CD4-positive, alpha-beta T cell (primary cell): ENCODE measurements at regions not wholly inside any gene's neighbourhood (a gene's known extent, or its start where the extent isn't known, plus 50 kb on each side); places are given as distances from the start of the nearest gene placed in this dataset.

ENCODE experiments used
- ATAC-seq: fragments of 200-7000 bp; cut with Tn5 transposase; one replicate; pipeline ENCODE4 v1.10.0; 2022; ENCODE audit warnings: mild to moderate bottlenecking; ENCODE audit not compliant: poor library complexity
- CTCF ChIA-PET: fragments of 350-600 bp; sonication (Branson Sonifier 250); formaldehyde crosslinking; loops from one replicate; lab custom pipeline; 2021; ENCODE audit warnings: antibody characterized with exemption, inconsistent platforms; lab: Charles Lee
- POLR2A ChIA-PET: fragments of 350-600 bp; sonication (Branson Sonifier 250); formaldehyde crosslinking; loops from one replicate; lab custom pipeline; 2021; ENCODE audit warnings: antibody characterized with exemption, inconsistent platforms; lab: Charles Lee
- DNase-seq, 14 experiments: peaks; one replicate each; pipeline ENCODE4 v3.0.0-alpha.2; 2013 to 2020; ENCODE audit warnings: mixed read lengths in 2 of 14
- H3K27ac ChIP-seq, 2 donors: one replicate each; pipeline versions ENCODE4 v1.5.1 to v1.7.0; 2013; ENCODE audit warnings: low read length in 2 of 2, low read depth in 1 of 2, mild to moderate bottlenecking in 1 of 2
- H3K27me3 ChIP-seq, 2 experiments: 1 replicate in 1 of 2; 2 replicates in 1 of 2; pipeline versions ENCODE4 v1.6.1 to v1.7.0; 2013; ENCODE audit warnings: low read length in 2 of 2, control low read depth in 1 of 2, mild to moderate bottlenecking in 1 of 2, moderate library complexity in 1 of 2; ENCODE audit not compliant: insufficient read depth in 2 of 2, control insufficient read depth in 1 of 2
- H3K36me3 ChIP-seq: one replicate; pipeline ENCODE4 v1.6.1; 2013; ENCODE audit warnings: low read length, control low read depth; ENCODE audit not compliant: insufficient read depth
- H3K4me1 ChIP-seq: one replicate; pipeline ENCODE4 v1.6.1; 2013; ENCODE audit warnings: low read length, control low read depth; ENCODE audit not compliant: insufficient read depth
- H3K4me3 ChIP-seq: one replicate; pipeline ENCODE4 v1.5.1; 2013; ENCODE audit warnings: mild to moderate bottlenecking, low read length, moderate library complexity
- H3K9me3 ChIP-seq, 2 experiments: 1 replicate in 1 of 2; 2 replicates in 1 of 2; pipeline versions ENCODE4 v1.6.1 to v1.7.0; 2013; ENCODE audit warnings: low read length in 2 of 2, mild to moderate bottlenecking in 2 of 2, control low read depth in 1 of 2, moderate library complexity in 1 of 2; ENCODE audit not compliant: control insufficient read depth in 1 of 2, insufficient read depth in 1 of 2
- H3K27ac Mint-ChIP-seq: one replicate; pipeline ENCODE4 v1.8.0; 2020; ENCODE audit warnings: mixed read lengths
- H3K27me3 Mint-ChIP-seq: one replicate; pipeline ENCODE4 v1.8.0; 2021; ENCODE audit warnings: mixed read lengths
- H3K36me3 Mint-ChIP-seq: one replicate; pipeline ENCODE4 v1.8.0; 2021; ENCODE audit warnings: low read depth, mixed read lengths
- H3K4me1 Mint-ChIP-seq: one replicate; pipeline ENCODE4 v1.8.0; 2021; ENCODE audit warnings: low read depth, mixed read lengths
- H3K4me3 Mint-ChIP-seq: one replicate; pipeline ENCODE4 v1.8.0; 2020; ENCODE audit warnings: mild to moderate bottlenecking, mixed read lengths
- H3K9me3 Mint-ChIP-seq: one replicate; pipeline ENCODE4 v1.8.0; 2020; ENCODE audit warnings: mixed read lengths
- CTCF ChIP-seq: fragments of 200-600 bp; IDR thresholded peaks from one replicate; pipeline ENCODE4 v1.8.0; 2022; ENCODE audit warnings: antibody characterized with exemption, mild to moderate bottlenecking
- intact Hi-C, 2 experiments: fragments of 100-400 bp; cut with DNase I in 1 of 2; cut with micrococcal nuclease in 1 of 2; formaldehyde crosslinking; loops; one replicate each; pipeline versions ENCODE4 v1.15.1 to v1.9.0; 2023 to 2025; cut with DNase I, micrococcal nuclease

DNA sequence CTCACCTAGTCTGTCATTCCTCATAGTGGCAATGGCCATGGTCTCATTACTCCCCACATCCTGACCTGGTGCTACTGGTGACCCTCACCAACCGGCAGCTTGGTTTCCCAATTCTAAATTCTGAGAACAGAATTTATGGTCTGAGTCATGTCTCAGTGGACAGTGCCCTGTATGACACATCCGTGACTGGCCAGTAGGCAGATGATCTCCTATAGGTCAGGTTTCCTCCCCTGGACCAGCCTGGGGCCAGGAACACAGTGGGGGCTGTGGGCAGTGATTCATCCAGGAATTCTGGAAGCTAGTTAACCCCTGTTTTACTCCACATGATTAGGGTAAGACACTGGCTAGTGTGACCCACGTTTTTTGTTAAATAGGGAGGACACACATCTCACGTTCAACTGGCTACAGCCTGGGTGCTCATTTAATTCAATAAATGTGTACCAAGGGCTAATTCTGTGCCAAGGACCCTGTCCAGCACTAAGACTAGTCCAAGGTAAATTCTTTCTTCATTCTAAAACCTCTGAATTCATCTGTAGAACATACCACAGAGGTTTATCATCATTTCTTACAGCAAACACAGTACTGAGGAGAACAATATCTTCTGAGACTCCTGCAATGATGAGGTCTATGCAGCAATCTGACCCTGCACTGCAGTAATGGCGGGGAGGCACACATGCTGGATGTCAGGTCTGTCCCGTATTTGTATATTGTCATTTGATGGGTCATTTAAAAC, 249.6 kb upstream of the TBX3 start:
- CTCF ChIA-PET: no interaction called here
- no peak overlapping the region for H3K4me3 Mint-ChIP-seq

GRCh38 chr12:114932806-114933205, 248.8 kb upstream of the TBX3 start:
- POLR2A ChIA-PET: no interaction called here
- DNase-seq (no peak), ATAC-seq (no peak)
- intact Hi-C loops: no loop called here
- no peaks in the 10 kb centered on the region for H3K36me3 ChIP-seq
- H3K27ac ChIP-seq: no peak overlapping the region
- H3K4me1 ChIP-seq: no peaks in the 10 kb centered on the region
- H3K4me3 ChIP-seq: no peak overlapping the region
- Mint-ChIP-seq H3K4me1 (no peaks in the 10 kb centered on the region), H3K4me3 (no peak overlapping the region), H3K9me3 (peaks cover 18% of the 10 kb centered on the region), H3K27ac (no peak overlapping the region), H3K36me3 (no peaks in the 10 kb centered on the region), H3K27me3 (no peaks in the 10 kb centered on the region)
- peaks cover 0 to 8% of the 10 kb centered on the region in 2 experiments for H3K9me3 ChIP-seq
- no peaks in the 10 kb centered on the region for H3K27me3 ChIP-seq
- CTCF ChIA-PET: no interaction called here
- no peak for TF ChIP-seq CTCF

More for the DNA sequence above, 249.6 kb upstream of the TBX3 start:
- H3K27ac ChIP-seq: no peak overlapping the region
- no peaks in the 10 kb centered on the region for H3K27me3 ChIP-seq
- H3K4me1 ChIP-seq: no peaks in the 10 kb centered on the region
- TF ChIP-seq CTCF: no peak
- Mint-ChIP-seq H3K9me3 (peaks cover 18% of the 10 kb centered on the region), H3K27ac (no peak overlapping the region), H3K4me1 (no peaks in the 10 kb centered on the region), H3K27me3 (no peaks in the 10 kb centered on the region), H3K36me3 (no peaks in the 10 kb centered on the region)
- no peak overlapping the region for H3K4me3 ChIP-seq
- POLR2A ChIA-PET: no interaction called here
- DNase-seq (no peak), ATAC-seq (no peak)
- H3K9me3 ChIP-seq: peaks cover 0 to 8% of the 10 kb centered on the region in 2 experiments
- no peaks in the 10 kb centered on the region for H3K36me3 ChIP-seq
- intact Hi-C loops: no loop called here

DNA sequence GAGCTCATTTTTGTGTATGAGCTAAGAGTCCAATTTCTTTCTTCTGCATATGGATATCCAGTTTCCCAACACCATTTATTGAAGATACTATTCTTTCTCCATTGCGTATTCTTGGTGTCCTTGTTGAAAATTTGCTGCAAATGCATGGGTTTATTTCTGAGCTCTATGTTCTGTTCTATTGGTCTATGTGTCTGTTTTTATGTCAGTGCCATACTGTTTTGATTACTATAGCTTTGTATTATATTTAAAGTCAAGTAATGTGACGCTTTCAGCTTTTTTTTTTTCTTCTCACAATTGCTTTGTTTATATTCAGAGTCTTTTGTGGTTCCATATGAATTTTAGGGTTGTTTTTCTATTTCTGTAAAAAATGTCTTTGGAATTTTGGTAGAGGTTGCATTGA, 247.1 kb upstream of the TBX3 start:
- no peak overlapping the region for H3K27ac Mint-ChIP-seq
- no peak overlapping the region for H3K27ac ChIP-seq
- peaks cover 0 to 8% of the 10 kb centered on the region in 2 experiments for H3K9me3 ChIP-seq
- H3K27me3 Mint-ChIP-seq: no peaks in the 10 kb centered on the region
- no peaks in the 10 kb centered on the region for H3K4me1 Mint-ChIP-seq
- no peaks in the 10 kb centered on the region for H3K4me1 ChIP-seq
- H3K4me3 ChIP-seq: no peak overlapping the region
- intact Hi-C loops: no loop called here
- POLR2A ChIA-PET: no interaction called here
- H3K36me3 ChIP-seq: no peaks in the 10 kb centered on the region
- ATAC-seq: no peak
- H3K4me3 Mint-ChIP-seq: no peak overlapping the region
- CTCF ChIA-PET: no interaction called here
- no peaks in the 10 kb centered on the region for H3K27me3 ChIP-seq
- no peak for TF ChIP-seq CTCF
- H3K36me3 Mint-ChIP-seq: no peaks in the 10 kb centered on the region
- DNase-seq: no peak
- peaks cover 15% of the 10 kb centered on the region for H3K9me3 Mint-ChIP-seq
